ENCODE measurements at regions not wholly inside any gene's neighbourhood (a gene's known extent, or its start where the extent isn't known, plus 50 kb on each side); places are given as distances from the start of the nearest gene placed in this dataset.
"Not testable (repeated sequence)": the region's sequence is repeated elsewhere in the genome, so short reads cannot be mapped to it uniquely, and the experiment has no call there.

DNA sequence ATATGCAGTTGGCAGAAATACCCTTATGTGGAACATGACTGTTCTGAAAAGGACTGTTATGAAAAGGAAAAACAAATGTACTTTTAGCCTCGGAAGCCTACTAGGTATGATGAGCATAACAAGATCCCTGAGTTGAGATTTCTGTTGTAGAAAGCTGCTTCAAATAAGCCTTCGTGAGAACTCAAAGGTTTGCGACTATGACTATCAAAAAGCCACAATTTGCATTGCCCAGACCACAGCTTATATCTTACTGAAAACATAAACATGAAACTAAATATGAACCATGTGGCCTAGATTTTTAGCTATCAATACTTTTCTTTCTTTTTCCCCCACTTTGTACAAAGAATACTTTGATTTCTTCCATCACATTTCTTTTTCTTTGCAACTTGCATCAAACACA, 398.2 kb upstream of the LCORL start:
- no peak overlapping the region for H3K4me3 ChIP-seq (ENCODE audit: low read depth, low read length)
- POLR2A ChIA-PET, result interaction anchor here (0.6 kb wide), 1 partner anchor 31 kb away, joined by 3 read pairs; no protein-coding TSS in a partner anchor

DNA sequence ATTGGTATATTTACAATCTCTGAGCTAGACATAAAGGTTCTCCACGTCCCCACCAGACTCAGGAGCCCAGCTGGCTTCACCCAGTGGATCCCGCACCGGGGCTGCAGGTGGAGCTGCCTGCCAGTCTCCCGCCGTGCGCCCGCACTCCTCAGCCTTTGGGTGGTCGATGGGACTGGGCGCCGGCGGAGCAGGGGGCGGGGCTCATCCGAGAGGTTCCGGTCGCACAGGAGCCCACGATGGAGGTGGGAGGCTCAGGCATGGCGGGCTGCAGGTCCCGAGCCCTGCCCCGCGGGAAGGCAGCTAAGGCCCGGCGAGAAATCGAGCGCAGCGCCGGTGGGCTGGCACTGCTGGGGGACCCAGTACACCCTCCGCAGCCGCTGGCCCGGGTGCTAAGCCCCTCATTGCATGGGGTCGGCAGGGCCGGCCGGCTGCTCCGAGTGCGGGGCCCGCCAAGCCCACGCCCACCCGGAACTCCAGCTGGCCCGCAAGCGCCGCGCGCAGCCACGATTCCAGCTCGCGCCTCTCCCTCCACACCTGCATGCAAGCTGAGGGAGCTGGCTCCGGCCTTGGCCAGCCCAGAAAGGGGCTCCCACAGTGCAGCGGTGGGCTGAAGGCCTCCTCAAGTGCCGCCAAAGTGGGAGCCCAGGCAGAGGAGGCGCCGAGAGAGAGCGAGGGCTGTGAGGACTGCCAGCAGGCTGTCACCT, 396.8 kb upstream of the LCORL start:
- CTCF ChIA-PET; DNase-seq (ENCODE audit: low read depth, low spot score); H3K4me3 ChIP-seq (ENCODE audit: low read depth, low read length); POLR2A ChIA-PET: not testable (repeated sequence)

More for the DNA sequence above, 398.2 kb upstream of the LCORL start:
- DNase-seq (ENCODE audit: low read depth, low spot score), result no peak
- CTCF ChIA-PET, result no interaction called here
- TF ChIP-seq, protein P1, sequence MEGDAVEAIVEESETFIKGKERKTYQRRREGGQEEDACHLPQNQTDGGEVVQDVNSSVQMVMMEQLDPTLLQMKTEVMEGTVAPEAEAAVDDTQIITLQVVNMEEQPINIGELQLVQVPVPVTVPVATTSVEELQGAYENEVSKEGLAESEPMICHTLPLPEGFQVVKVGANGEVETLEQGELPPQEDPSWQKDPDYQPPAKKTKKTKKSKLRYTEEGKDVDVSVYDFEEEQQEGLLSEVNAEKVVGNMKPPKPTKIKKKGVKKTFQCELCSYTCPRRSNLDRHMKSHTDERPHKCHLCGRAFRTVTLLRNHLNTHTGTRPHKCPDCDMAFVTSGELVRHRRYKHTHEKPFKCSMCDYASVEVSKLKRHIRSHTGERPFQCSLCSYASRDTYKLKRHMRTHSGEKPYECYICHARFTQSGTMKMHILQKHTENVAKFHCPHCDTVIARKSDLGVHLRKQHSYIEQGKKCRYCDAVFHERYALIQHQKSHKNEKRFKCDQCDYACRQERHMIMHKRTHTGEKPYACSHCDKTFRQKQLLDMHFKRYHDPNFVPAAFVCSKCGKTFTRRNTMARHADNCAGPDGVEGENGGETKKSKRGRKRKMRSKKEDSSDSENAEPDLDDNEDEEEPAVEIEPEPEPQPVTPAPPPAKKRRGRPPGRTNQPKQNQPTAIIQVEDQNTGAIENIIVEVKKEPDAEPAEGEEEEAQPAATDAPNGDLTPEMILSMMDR (IDR thresholded peaks at IDR 0.05; ENCODE audit: insufficient read depth, low read length, missing control alignments), result no peak

DNA sequence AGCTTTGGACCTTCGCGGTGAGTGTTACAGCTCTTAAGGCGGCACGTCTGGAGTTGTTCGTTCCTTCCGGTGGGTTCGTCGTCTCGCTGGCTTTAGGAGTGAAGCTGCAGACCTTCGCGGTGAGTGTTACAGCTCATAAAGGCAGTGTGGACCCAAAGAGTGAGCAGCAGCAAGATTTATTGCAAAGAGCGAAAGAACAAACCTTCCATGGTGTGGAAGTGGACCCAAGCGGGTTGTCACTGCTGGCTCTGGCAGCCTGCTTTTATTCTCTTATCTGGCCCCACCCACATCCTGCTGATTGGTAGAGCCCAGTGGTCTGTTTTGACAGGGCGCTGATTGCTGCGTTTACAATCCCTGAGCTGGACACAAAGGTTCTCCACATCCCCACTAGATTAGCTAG, 396.1 kb upstream of the LCORL start:
- DNase-seq (ENCODE audit: low read depth, low spot score); POLR2A ChIA-PET; H3K4me3 ChIP-seq (ENCODE audit: low read depth, low read length); CTCF ChIA-PET: not testable (repeated sequence)

DNA sequence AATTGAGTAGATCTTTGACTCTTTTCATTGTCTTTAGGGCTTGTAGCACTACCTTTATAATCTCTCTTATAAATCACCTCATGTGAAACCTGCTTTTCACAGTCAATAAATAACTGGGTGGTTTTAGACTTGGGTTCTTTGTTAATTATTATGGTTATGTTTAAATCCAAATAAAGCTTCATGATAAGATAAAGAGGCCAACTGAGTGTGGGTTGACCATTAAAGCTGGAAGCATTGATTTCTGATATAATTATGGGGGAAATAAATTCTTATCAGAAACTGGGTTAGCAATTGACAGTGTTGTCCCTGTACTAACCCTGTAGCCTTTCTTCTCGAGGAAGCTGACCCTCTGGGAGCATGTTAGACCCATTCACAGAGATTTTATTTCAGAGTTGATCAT, 384.7 kb upstream of the LCORL start:
- TF ChIP-seq, protein P1 (IDR thresholded peaks at IDR 0.05; ENCODE audit: insufficient read depth, low read length, missing control alignments), result no peak
- CTCF ChIA-PET, result no interaction called here
- H3K4me3 ChIP-seq (ENCODE audit: low read depth, low read length), result no peak overlapping the region
- DNase-seq (ENCODE audit: low read depth, low spot score), result no peak
- POLR2A ChIA-PET, result no interaction called here

DNA sequence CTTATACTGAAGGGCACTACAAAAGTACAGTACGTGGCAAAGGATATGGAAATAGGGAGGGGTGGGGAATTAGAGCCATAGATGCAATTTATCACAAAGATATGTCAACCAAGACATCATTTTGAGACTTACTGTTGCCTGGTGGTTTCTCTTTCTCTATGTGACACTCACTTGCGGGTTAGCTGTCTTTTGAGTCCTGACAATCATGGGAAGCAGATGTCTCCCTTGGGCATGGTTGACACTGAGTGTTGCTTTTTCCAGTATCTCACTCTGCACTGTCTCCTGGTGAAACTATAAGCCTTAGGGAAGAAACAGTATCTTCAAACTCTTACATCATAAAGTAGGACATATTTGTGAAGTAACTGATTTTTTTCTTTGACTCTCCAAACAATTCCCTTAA, 383.5 kb upstream of the LCORL start:
- ChIA-PET POLR2A (no interaction called here), CTCF (no interaction called here)
- H3K4me3 ChIP-seq (ENCODE audit: low read depth, low read length), result no peak overlapping the region
- DNase-seq (ENCODE audit: low read depth, low spot score), result no peak
- TF ChIP-seq, protein P1 (IDR thresholded peaks at IDR 0.05; ENCODE audit: insufficient read depth, low read length, missing control alignments), result no peak

DNA sequence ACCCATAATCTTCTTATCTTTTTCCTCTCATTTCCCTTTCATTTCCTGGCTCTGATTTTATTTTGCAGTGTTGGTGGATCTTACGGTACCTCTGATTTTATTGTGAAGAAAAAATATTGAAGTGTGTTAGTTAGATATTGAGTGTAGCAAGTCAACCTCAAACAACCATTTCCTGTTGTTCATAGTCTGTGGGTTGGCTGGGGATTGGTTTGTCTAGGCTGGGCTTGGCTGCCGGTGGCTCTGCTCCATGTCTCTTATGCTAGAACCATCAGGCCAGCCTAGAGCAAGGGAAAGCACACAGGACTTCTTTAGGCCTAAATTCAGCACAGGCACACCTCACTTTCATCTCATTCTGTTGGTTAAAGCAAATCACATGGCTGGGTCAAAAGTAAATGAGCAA, 383.1 kb upstream of the LCORL start:
- TF ChIP-seq, protein P1 (IDR thresholded peaks at IDR 0.05; ENCODE audit: insufficient read depth, low read length, missing control alignments), result no peak
- H3K4me3 ChIP-seq (ENCODE audit: low read depth, low read length), result no peak overlapping the region
- no peak for DNase-seq (ENCODE audit: low read depth, low spot score)
- POLR2A ChIA-PET, result no interaction called here
- CTCF ChIA-PET, result no interaction called here

DNA sequence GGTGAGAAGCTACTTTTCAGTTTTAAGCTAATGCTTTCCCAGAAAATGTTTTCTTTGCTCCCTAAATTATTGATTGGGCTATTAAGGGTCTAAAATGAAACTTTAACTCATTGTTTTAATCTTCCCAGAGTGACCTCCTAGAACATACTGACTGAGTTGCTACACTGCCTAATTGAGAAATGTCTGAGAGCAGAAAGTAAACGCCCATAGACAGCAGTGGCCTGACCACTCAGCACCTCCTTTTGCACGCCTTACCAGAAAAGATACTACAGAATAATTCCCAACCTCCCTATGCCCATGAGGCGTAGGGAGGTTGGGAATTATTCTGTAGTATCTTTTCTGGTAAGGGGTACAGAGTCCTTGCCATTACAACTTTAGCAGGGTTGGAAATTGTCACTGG, 381.8 kb upstream of the LCORL start:
- TF ChIP-seq, protein P1 (IDR thresholded peaks at IDR 0.05; ENCODE audit: insufficient read depth, low read length, missing control alignments), result no peak
- no peak overlapping the region for H3K4me3 ChIP-seq (ENCODE audit: low read depth, low read length)
- POLR2A ChIA-PET, result no interaction called here
- no peak for DNase-seq (ENCODE audit: low read depth, low spot score)
- CTCF ChIA-PET, result no interaction called here

Data from AG04449 (cell line).